ENCODE measurements at regions not wholly inside any gene's neighbourhood (a gene's known extent, or its start where the extent isn't known, plus 50 kb on each side); places are given as distances from the start of the nearest gene placed in this dataset.

GRCh38 chr6:76702187-76702586 is 629.7 kb upstream of the IMPG1 start:
- no peaks in the 10 kb centered on the region for H3K27me3 ChIP-seq
- no peaks in the 10 kb centered on the region for H3K9me3 ChIP-seq (ENCODE audit: low read depth)
- no peak overlapping the region for H3K4me3 ChIP-seq
- H3K36me3 ChIP-seq (replicated peaks; ENCODE audit: insufficient read depth, low read depth), result no peaks in the 10 kb centered on the region
- H3K4me2 ChIP-seq, result no peak overlapping the region
- H2AFZ ChIP-seq, result peak overlapping the region; percentile 19
- no peaks in the 10 kb centered on the region for H3K79me2 ChIP-seq
- H3K27ac ChIP-seq, result no peak overlapping the region
- TF ChIP-seq CTCF (IDR thresholded peaks at IDR 0.05; ENCODE audit: poor library complexity), result no peak
- TF ChIP-seq EZH2phosphoT487 (IDR thresholded peaks at IDR 0.05; ENCODE audit: low read depth, severe bottlenecking, unreplicated experiment), result no peak
- no peak for TF ChIP-seq EZH2 (IDR thresholded peaks at IDR 0.05; ENCODE audit: borderline replicate concordance)
- no peaks in the 10 kb centered on the region for H4K20me1 ChIP-seq (ENCODE audit: insufficient read depth, poor library complexity, severe bottlenecking)
- 76% methylated on average over 1 of the region's 1 CpG for WGBS (ENCODE audit: low lambda C conversion rate, missing lambda C conversion rate)
- DNase-seq (ENCODE audit: low spot score), result no peak
- no peaks in the 10 kb centered on the region for H3K9me2 ChIP-seq (replicated peaks; ENCODE audit: insufficient read depth)
- H3K4me1 ChIP-seq (ENCODE audit: insufficient read depth), result peaks cover 4% of the 10 kb centered on the region

GRCh38 chr6:76701610-76702009 is 629.1 kb upstream of the IMPG1 start:
- no peak overlapping the region for H3K4me3 ChIP-seq
- H3K36me3 ChIP-seq (replicated peaks; ENCODE audit: insufficient read depth, low read depth), result no peaks in the 10 kb centered on the region
- peak; percentile 18 for TF ChIP-seq CTCF (IDR thresholded peaks at IDR 0.05; ENCODE audit: poor library complexity)
- no peak for TF ChIP-seq EZH2phosphoT487 (IDR thresholded peaks at IDR 0.05; ENCODE audit: low read depth, severe bottlenecking, unreplicated experiment)
- H3K27ac ChIP-seq, result no peak overlapping the region
- peaks cover 4% of the 10 kb centered on the region for H3K4me1 ChIP-seq (ENCODE audit: insufficient read depth)
- no peak for DNase-seq (ENCODE audit: low spot score)
- H3K4me2 ChIP-seq, result no peak overlapping the region
- peak overlapping the region; percentile 19 for H2AFZ ChIP-seq
- WGBS (ENCODE audit: low lambda C conversion rate, missing lambda C conversion rate), result 35% methylated on average over 3 of the region's 3 CpGs
- H4K20me1 ChIP-seq (ENCODE audit: insufficient read depth, poor library complexity, severe bottlenecking), result no peaks in the 10 kb centered on the region
- H3K27me3 ChIP-seq, result no peaks in the 10 kb centered on the region
- H3K79me2 ChIP-seq, result no peaks in the 10 kb centered on the region
- no peaks in the 10 kb centered on the region for H3K9me3 ChIP-seq (ENCODE audit: low read depth)
- no peaks in the 10 kb centered on the region for H3K9me2 ChIP-seq (replicated peaks; ENCODE audit: insufficient read depth)

DNA sequence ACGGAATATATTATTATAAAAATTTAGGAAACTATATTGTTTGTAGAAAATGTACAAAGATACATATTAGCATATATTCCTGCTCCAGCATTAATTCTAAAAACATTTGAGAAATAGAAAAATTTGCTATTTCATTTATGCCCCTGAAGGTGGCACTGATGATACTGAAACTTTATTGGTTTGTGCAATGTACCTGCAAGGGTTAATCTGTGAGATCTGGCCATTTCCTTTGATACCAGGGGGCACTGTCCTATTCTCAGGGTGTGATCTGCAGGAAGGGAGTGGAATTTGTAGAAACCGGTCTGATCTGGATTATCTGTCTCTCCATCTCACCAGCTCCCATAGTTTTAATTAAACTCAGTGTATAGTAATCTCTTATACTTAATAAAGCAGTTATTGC is 625.1 kb upstream of the IMPG1 start:
- no peak overlapping the region for H3K4me3 ChIP-seq
- no peak overlapping the region for H2AFZ ChIP-seq
- no peaks in the 10 kb centered on the region for H3K27me3 ChIP-seq
- H3K79me2 ChIP-seq, result no peaks in the 10 kb centered on the region
- H4K20me1 ChIP-seq (ENCODE audit: insufficient read depth, poor library complexity, severe bottlenecking), result no peaks in the 10 kb centered on the region
- TF ChIP-seq EZH2 (IDR thresholded peaks at IDR 0.05; ENCODE audit: borderline replicate concordance) (no peak), CTCF (IDR thresholded peaks at IDR 0.05; ENCODE audit: poor library complexity) (peak; percentile 29)
- peaks cover 4% of the 10 kb centered on the region for H3K4me1 ChIP-seq (ENCODE audit: insufficient read depth)
- H3K9me2 ChIP-seq (replicated peaks; ENCODE audit: insufficient read depth), result no peaks in the 10 kb centered on the region
- no peaks in the 10 kb centered on the region for H3K36me3 ChIP-seq (replicated peaks; ENCODE audit: insufficient read depth, low read depth)
- 41% methylated on average over 2 of the region's 2 CpGs for WGBS (ENCODE audit: low lambda C conversion rate, missing lambda C conversion rate)
- DNase-seq (ENCODE audit: low spot score), result no peak
- H3K27ac ChIP-seq, result no peak overlapping the region
- H3K4me2 ChIP-seq, result no peak overlapping the region
- no peaks in the 10 kb centered on the region for H3K9me3 ChIP-seq (ENCODE audit: low read depth)

DNA sequence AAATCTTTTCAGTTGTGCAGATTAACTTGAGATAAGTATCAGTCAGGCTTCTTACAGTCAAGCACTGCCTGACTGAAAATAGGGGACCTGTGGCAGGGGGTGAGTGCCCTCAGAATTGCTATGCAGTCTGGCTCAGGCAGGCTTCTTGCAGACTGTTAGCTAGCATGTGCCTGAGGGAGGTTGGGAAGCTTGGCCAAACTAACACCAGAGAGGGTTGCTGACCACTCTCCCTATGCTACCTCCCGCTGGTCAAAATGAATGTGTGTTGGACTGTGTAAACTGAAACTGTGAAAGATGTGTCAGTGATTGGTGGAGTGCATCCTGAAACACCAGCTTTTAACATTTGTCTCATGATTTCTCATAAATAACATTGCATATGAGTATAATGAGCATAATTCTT is 622.3 kb upstream of the IMPG1 start:
- WGBS (ENCODE audit: low lambda C conversion rate, missing lambda C conversion rate), result 40% methylated on average over 1 of the region's 1 CpG
- Histone ChIP-seq H3K9me2 (replicated peaks; ENCODE audit: insufficient read depth) (no peaks in the 10 kb centered on the region), H3K27me3 (no peaks in the 10 kb centered on the region), H3K9me3 (ENCODE audit: low read depth) (no peaks in the 10 kb centered on the region), H3K4me2 (no peak overlapping the region), H3K27ac (no peak overlapping the region), H3K79me2 (no peaks in the 10 kb centered on the region), H3K36me3 (replicated peaks; ENCODE audit: insufficient read depth, low read depth) (no peaks in the 10 kb centered on the region), H3K4me3 (no peak overlapping the region), H3K4me1 (ENCODE audit: insufficient read depth) (no peaks in the 10 kb centered on the region), H2AFZ (no peak overlapping the region), H4K20me1 (ENCODE audit: insufficient read depth, poor library complexity, severe bottlenecking) (no peaks in the 10 kb centered on the region)
- no peak for TF ChIP-seq EZH2 (IDR thresholded peaks at IDR 0.05; ENCODE audit: borderline replicate concordance)
- no peak for TF ChIP-seq CTCF (IDR thresholded peaks at IDR 0.05; ENCODE audit: poor library complexity)
- TF ChIP-seq EZH2phosphoT487 (IDR thresholded peaks at IDR 0.05; ENCODE audit: low read depth, severe bottlenecking, unreplicated experiment), result no peak
- no peak for DNase-seq (ENCODE audit: low spot score)

Measured in hepatocyte (in vitro differentiated cells).